GM12892 (cell line): ENCODE measurements at regions not wholly inside any gene's neighbourhood (a gene's known extent, or its start where the extent isn't known, plus 50 kb on each side); places are given as distances from the start of the nearest gene placed in this dataset.

Source experiments
- POLR2A ChIP-seq: IDR thresholded peaks from 2 replicates; pipeline ENCODE4 v1.6.1; 2011; ENCODE audit warnings: low read depth, low read length, control low read depth
- POLR2AphosphoS5 ChIP-seq: IDR thresholded peaks from 2 replicates; pipeline ENCODE4 v1.6.1; 2011; ENCODE audit warnings: low read depth, low read length, control low read depth

DNA sequence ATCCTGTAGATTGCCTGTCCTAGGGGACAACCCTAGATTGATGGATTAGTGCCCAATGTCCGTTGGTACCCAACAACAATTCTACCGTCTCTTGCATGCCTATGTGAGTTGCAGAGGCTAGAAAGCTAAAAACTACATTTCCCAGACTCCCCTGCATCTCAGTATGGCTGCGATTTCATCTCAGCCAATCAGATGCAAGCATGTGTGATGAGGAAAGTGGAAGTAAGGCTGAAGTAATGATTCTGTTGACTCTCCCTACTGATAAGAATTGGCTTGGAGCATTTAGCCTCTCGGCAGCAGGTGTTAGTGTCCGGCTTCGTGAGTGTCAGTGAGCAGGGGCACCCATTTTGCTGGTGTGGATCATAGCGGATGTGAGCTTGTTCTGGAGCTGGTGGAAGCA, 171.9 kb downstream of the FGFR2 start:
- TF ChIP-seq POLR2A (no peak), POLR2AphosphoS5 (no peak)
